ENCODE measurements at regions not wholly inside any gene's neighbourhood (a gene's known extent, or its start where the extent isn't known, plus 50 kb on each side); places are given as distances from the start of the nearest gene placed in this dataset.

- TF ChIP-seq, protein P1, sequence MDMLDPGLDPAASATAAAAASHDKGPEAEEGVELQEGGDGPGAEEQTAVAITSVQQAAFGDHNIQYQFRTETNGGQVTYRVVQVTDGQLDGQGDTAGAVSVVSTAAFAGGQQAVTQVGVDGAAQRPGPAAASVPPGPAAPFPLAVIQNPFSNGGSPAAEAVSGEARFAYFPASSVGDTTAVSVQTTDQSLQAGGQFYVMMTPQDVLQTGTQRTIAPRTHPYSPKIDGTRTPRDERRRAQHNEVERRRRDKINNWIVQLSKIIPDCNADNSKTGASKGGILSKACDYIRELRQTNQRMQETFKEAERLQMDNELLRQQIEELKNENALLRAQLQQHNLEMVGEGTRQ (CRISPR knock-in tag; IDR thresholded peaks at IDR 0.05), result no peak
- TF ChIP-seq, protein P2, sequence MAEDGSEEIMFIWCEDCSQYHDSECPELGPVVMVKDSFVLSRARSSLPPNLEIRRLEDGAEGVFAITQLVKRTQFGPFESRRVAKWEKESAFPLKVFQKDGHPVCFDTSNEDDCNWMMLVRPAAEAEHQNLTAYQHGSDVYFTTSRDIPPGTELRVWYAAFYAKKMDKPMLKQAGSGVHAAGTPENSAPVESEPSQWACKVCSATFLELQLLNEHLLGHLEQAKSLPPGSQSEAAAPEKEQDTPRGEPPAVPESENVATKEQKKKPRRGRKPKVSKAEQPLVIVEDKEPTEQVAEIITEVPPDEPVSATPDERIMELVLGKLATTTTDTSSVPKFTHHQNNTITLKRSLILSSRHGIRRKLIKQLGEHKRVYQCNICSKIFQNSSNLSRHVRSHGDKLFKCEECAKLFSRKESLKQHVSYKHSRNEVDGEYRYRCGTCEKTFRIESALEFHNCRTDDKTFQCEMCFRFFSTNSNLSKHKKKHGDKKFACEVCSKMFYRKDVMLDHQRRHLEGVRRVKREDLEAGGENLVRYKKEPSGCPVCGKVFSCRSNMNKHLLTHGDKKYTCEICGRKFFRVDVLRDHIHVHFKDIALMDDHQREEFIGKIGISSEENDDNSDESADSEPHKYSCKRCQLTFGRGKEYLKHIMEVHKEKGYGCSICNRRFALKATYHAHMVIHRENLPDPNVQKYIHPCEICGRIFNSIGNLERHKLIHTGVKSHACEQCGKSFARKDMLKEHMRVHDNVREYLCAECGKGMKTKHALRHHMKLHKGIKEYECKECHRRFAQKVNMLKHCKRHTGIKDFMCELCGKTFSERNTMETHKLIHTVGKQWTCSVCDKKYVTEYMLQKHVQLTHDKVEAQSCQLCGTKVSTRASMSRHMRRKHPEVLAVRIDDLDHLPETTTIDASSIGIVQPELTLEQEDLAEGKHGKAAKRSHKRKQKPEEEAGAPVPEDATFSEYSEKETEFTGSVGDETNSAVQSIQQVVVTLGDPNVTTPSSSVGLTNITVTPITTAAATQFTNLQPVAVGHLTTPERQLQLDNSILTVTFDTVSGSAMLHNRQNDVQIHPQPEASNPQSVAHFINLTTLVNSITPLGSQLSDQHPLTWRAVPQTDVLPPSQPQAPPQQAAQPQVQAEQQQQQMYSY (CRISPR knock-in tag; IDR thresholded peaks at IDR 0.05), result no peak
- no peak for TF ChIP-seq AFF4 (CRISPR knock-in tag; IDR thresholded peaks at IDR 0.05; ENCODE audit: borderline replicate concordance)
- TF ChIP-seq, protein P3, sequence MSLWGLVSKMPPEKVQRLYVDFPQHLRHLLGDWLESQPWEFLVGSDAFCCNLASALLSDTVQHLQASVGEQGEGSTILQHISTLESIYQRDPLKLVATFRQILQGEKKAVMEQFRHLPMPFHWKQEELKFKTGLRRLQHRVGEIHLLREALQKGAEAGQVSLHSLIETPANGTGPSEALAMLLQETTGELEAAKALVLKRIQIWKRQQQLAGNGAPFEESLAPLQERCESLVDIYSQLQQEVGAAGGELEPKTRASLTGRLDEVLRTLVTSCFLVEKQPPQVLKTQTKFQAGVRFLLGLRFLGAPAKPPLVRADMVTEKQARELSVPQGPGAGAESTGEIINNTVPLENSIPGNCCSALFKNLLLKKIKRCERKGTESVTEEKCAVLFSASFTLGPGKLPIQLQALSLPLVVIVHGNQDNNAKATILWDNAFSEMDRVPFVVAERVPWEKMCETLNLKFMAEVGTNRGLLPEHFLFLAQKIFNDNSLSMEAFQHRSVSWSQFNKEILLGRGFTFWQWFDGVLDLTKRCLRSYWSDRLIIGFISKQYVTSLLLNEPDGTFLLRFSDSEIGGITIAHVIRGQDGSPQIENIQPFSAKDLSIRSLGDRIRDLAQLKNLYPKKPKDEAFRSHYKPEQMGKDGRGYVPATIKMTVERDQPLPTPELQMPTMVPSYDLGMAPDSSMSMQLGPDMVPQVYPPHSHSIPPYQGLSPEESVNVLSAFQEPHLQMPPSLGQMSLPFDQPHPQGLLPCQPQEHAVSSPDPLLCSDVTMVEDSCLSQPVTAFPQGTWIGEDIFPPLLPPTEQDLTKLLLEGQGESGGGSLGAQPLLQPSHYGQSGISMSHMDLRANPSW (CRISPR knock-in tag; conservative IDR thresholded peaks at IDR 0.05; ENCODE audit: low read depth), result no peak
Observed at GRCh38 chr2:160884056-160884455, 276.2 kb upstream of the TANK start (continued).

- ATAC-seq (no peak), DNase-seq (ENCODE audit: low spot score) (no peak)
- CTCF ChIA-PET, result no interaction called here
- Mint-ChIP-seq H3K27me3 (ENCODE audit: low read depth) (no peaks in the 10 kb centered on the region), H3K27ac (no peak overlapping the region), H3K4me3 (no peak overlapping the region), H3K9me3 (peaks cover 6% of the 10 kb centered on the region; the same call in 1 of the 2 replicates), H3K36me3 (no peaks in the 10 kb centered on the region), H3K4me1 (no peaks in the 10 kb centered on the region)
- TF ChIP-seq SP1 (CRISPR knock-in tag; conservative IDR thresholded peaks at IDR 0.05) (no peak), RELA (CRISPR knock-in tag; IDR thresholded peaks at IDR 0.05; ENCODE audit: borderline replicate concordance) (no peak)
- TF ChIP-seq, protein P4, sequence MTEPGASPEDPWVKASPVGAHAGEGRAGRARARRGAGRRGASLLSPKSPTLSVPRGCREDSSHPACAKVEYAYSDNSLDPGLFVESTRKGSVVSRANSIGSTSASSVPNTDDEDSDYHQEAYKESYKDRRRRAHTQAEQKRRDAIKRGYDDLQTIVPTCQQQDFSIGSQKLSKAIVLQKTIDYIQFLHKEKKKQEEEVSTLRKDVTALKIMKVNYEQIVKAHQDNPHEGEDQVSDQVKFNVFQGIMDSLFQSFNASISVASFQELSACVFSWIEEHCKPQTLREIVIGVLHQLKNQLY (CRISPR knock-in tag; IDR thresholded peaks at IDR 0.05), result no peak
- TF ChIP-seq, protein P5, sequence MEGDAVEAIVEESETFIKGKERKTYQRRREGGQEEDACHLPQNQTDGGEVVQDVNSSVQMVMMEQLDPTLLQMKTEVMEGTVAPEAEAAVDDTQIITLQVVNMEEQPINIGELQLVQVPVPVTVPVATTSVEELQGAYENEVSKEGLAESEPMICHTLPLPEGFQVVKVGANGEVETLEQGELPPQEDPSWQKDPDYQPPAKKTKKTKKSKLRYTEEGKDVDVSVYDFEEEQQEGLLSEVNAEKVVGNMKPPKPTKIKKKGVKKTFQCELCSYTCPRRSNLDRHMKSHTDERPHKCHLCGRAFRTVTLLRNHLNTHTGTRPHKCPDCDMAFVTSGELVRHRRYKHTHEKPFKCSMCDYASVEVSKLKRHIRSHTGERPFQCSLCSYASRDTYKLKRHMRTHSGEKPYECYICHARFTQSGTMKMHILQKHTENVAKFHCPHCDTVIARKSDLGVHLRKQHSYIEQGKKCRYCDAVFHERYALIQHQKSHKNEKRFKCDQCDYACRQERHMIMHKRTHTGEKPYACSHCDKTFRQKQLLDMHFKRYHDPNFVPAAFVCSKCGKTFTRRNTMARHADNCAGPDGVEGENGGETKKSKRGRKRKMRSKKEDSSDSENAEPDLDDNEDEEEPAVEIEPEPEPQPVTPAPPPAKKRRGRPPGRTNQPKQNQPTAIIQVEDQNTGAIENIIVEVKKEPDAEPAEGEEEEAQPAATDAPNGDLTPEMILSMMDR (IDR thresholded peaks at IDR 0.05), result no peak
- POLR2A ChIA-PET, result interaction anchor here (0.7 kb wide), 1 partner anchor 17 kb away, joined by 3 read pairs; no protein-coding TSS in a partner anchor
Observed at GRCh38 chr2:160889439-160890170, 270.6 kb upstream of the TANK start.
